ENCODE measurements at regions not wholly inside any gene's neighbourhood (a gene's known extent, or its start where the extent isn't known, plus 50 kb on each side); places are given as distances from the start of the nearest gene placed in this dataset.

DNA sequence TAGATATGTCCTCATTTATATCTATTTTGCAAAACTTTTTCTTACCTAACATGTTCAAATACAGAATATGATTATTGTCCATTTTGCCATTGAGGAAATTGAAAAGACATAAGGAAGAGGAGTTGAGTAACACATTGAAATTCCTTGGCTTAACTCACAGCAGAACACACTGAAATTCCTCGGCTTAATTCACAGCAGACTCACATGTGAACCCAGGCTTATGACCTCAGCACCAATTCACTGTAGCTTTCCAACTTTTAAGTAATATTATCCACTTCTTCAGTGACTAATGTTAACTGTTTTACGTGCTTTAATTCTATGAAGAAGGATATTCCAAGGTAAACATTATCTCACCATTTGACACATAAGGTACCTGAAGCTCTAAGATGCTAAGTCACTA is 597.5 kb upstream of the PFKP start:
- Histone ChIP-seq H4K8ac (ENCODE audit: low read depth, low read length) (no peak overlapping the region), H2BK12ac (ENCODE audit: low read length) (no peak overlapping the region), H2AFZ (ENCODE audit: low read length) (no peak overlapping the region), H2BK15ac (ENCODE audit: low read length) (no peak overlapping the region), H2AK5ac (ENCODE audit: low read depth, low read length) (no peak overlapping the region), H3K27ac (replicated peaks; ENCODE audit: low read length) (no peak overlapping the region), H3K9me3 (replicated peaks in 1 of 2; ENCODE audit: control insufficient read depth in 2 of 2, insufficient read depth in 1 of 2, low read depth in 1 of 2, low read length in 2 of 2) (peaks cover 2 to 5% of the 10 kb centered on the region in 2 donors), H4K91ac (ENCODE audit: low read depth, low read length, poor library complexity) (no peak overlapping the region), H3K14ac (ENCODE audit: low read length) (no peak overlapping the region), H3K18ac (ENCODE audit: low read length) (no peak overlapping the region), H2BK120ac (ENCODE audit: low read depth, low read length) (no peak overlapping the region), H3K27me3 (ENCODE audit: control insufficient read depth in 3 of 3, insufficient read depth in 3 of 3, low read depth in 1 of 3, low read length in 3 of 3) (no peaks in the 10 kb centered on the region), H3K4me3 (ENCODE audit: low read length in 2 of 2) (no peak overlapping the region), H3K36me3 (replicated peaks in 1 of 2; ENCODE audit: control insufficient read depth in 2 of 2, insufficient read depth in 2 of 2, low read length in 2 of 2) (no peaks in the 10 kb centered on the region), H3K4me2 (ENCODE audit: insufficient read depth, low read length, poor library complexity, severe bottlenecking) (no peak overlapping the region), H3K9ac (ENCODE audit: low read depth, low read length, poor library complexity) (no peak overlapping the region), H3K4me1 (ENCODE audit: control insufficient read depth in 2 of 2, insufficient read depth in 1 of 2, low read depth in 1 of 2, low read length in 2 of 2) (no peaks in the 10 kb centered on the region), H3K4ac (ENCODE audit: low read length) (no peak overlapping the region), H2BK5ac (ENCODE audit: low read length) (no peak overlapping the region), H3K79me1 (ENCODE audit: low read depth, low read length) (no peaks in the 10 kb centered on the region), H3K23ac (ENCODE audit: low read depth, low read length, poor library complexity) (no peak overlapping the region)
- no CpG with 5 or more reads among the region's 2 CpGs for WGBS, 2 donors (ENCODE audit: extremely low coverage in 2 of 2, insufficient read length in 2 of 2, insufficient replicate concordance in 1 of 2)
- no peak for DNase-seq (ENCODE audit: low spot score)

DNA sequence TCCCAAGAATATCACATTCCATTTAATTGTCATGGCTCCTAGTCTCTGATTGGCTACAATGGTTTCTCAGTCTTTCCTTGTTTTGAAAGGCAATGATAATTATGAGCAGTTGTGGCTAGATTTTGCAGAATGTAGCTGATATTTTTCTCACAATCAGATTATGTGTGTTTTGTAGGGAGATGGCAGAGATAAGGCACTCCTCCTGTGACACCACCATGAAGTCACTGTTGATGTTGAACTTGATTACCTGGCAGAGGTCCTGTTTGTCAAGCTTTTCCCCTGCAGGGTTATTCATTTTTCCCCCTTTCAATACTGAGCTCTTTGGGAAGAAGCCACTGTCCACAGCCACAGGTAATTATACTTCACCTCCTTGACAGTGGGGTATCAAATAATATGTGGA is 602.9 kb upstream of the PFKP start:
- H2BK5ac ChIP-seq (ENCODE audit: low read length) = no peak overlapping the region
- H2AK5ac ChIP-seq (ENCODE audit: low read depth, low read length) = no peak overlapping the region
- no peak overlapping the region for H3K27ac ChIP-seq (replicated peaks; ENCODE audit: low read length)
- H3K14ac ChIP-seq (ENCODE audit: low read length) = no peak overlapping the region
- H3K36me3 ChIP-seq (replicated peaks in 1 of 2; ENCODE audit: control insufficient read depth in 2 of 2, insufficient read depth in 2 of 2, low read length in 2 of 2) = no peaks in the 10 kb centered on the region
- peaks cover 0 to 2% of the 10 kb centered on the region in 2 donors for H3K9me3 ChIP-seq (replicated peaks in 1 of 2; ENCODE audit: control insufficient read depth in 2 of 2, insufficient read depth in 1 of 2, low read depth in 1 of 2, low read length in 2 of 2)
- DNase-seq (ENCODE audit: low spot score) = no peak
- H3K18ac ChIP-seq (ENCODE audit: low read length) = no peak overlapping the region
- no peak overlapping the region for H3K23ac ChIP-seq (ENCODE audit: low read depth, low read length, poor library complexity)
- no peaks in the 10 kb centered on the region for H3K27me3 ChIP-seq (ENCODE audit: control insufficient read depth in 3 of 3, insufficient read depth in 3 of 3, low read depth in 1 of 3, low read length in 3 of 3)
- no peak overlapping the region for H3K4ac ChIP-seq (ENCODE audit: low read length)
- no peaks in the 10 kb centered on the region for H3K4me1 ChIP-seq (ENCODE audit: control insufficient read depth in 2 of 2, insufficient read depth in 1 of 2, low read depth in 1 of 2, low read length in 2 of 2)
- H2BK120ac ChIP-seq (ENCODE audit: low read depth, low read length) = no peak overlapping the region
- H2AFZ ChIP-seq (ENCODE audit: low read length) = no peak overlapping the region
- no peak overlapping the region for H3K4me3 ChIP-seq (ENCODE audit: low read length in 2 of 2)
- H3K4me2 ChIP-seq (ENCODE audit: insufficient read depth, low read length, poor library complexity, severe bottlenecking) = no peak overlapping the region
- H4K91ac ChIP-seq (ENCODE audit: low read depth, low read length, poor library complexity) = no peak overlapping the region
- H3K79me1 ChIP-seq (ENCODE audit: low read depth, low read length) = no peaks in the 10 kb centered on the region
- H2BK15ac ChIP-seq (ENCODE audit: low read length) = no peak overlapping the region
- no peak overlapping the region for H3K9ac ChIP-seq (ENCODE audit: low read depth, low read length, poor library complexity)
- H2BK12ac ChIP-seq (ENCODE audit: low read length) = no peak overlapping the region
- H4K8ac ChIP-seq (ENCODE audit: low read depth, low read length) = no peak overlapping the region

GRCh38 chr10:2463316-2463715 is 604.0 kb upstream of the PFKP start:
- Histone ChIP-seq H3K4me2 (ENCODE audit: insufficient read depth, low read length, poor library complexity, severe bottlenecking) (no peak overlapping the region), H4K91ac (ENCODE audit: low read depth, low read length, poor library complexity) (no peak overlapping the region), H3K9me3 (replicated peaks in 1 of 2; ENCODE audit: control insufficient read depth in 2 of 2, insufficient read depth in 1 of 2, low read depth in 1 of 2, low read length in 2 of 2) (peaks cover 0 to 2% of the 10 kb centered on the region in 2 donors), H3K23ac (ENCODE audit: low read depth, low read length, poor library complexity) (no peak overlapping the region), H3K27ac (replicated peaks; ENCODE audit: low read length) (no peak overlapping the region), H3K18ac (ENCODE audit: low read length) (no peak overlapping the region), H3K79me1 (ENCODE audit: low read depth, low read length) (no peaks in the 10 kb centered on the region), H2BK120ac (ENCODE audit: low read depth, low read length) (no peak overlapping the region), H3K36me3 (replicated peaks in 1 of 2; ENCODE audit: control insufficient read depth in 2 of 2, insufficient read depth in 2 of 2, low read length in 2 of 2) (no peaks in the 10 kb centered on the region), H3K4ac (ENCODE audit: low read length) (no peak overlapping the region), H2AK5ac (ENCODE audit: low read depth, low read length) (no peak overlapping the region), H2BK15ac (ENCODE audit: low read length) (no peak overlapping the region), H2AFZ (ENCODE audit: low read length) (no peak overlapping the region), H3K14ac (ENCODE audit: low read length) (no peak overlapping the region), H3K9ac (ENCODE audit: low read depth, low read length, poor library complexity) (no peak overlapping the region), H2BK5ac (ENCODE audit: low read length) (no peak overlapping the region), H3K4me3 (ENCODE audit: low read length in 2 of 2) (no peak overlapping the region), H2BK12ac (ENCODE audit: low read length) (no peak overlapping the region), H3K4me1 (ENCODE audit: control insufficient read depth in 2 of 2, insufficient read depth in 1 of 2, low read depth in 1 of 2, low read length in 2 of 2) (no peaks in the 10 kb centered on the region), H4K8ac (ENCODE audit: low read depth, low read length) (no peak overlapping the region), H3K27me3 (ENCODE audit: control insufficient read depth in 3 of 3, insufficient read depth in 3 of 3, low read depth in 1 of 3, low read length in 3 of 3) (no peaks in the 10 kb centered on the region)
- no CpG with 5 or more reads among the region's 1 CpG for WGBS, 2 donors (ENCODE audit: extremely low coverage in 2 of 2, insufficient read length in 2 of 2, insufficient replicate concordance in 1 of 2)
- DNase-seq (ENCODE audit: low spot score) = no peak

- no peaks in the 10 kb centered on the region for H3K36me3 ChIP-seq (replicated peaks in 1 of 2; ENCODE audit: control insufficient read depth in 2 of 2, insufficient read depth in 2 of 2, low read length in 2 of 2)
- H2BK15ac ChIP-seq (ENCODE audit: low read length) = no peak overlapping the region
- no peaks in the 10 kb centered on the region for H3K4me1 ChIP-seq (ENCODE audit: control insufficient read depth in 2 of 2, insufficient read depth in 1 of 2, low read depth in 1 of 2, low read length in 2 of 2)
- no peak overlapping the region for H3K14ac ChIP-seq (ENCODE audit: low read length)
- H3K4ac ChIP-seq (ENCODE audit: low read length) = no peak overlapping the region
- no peak overlapping the region for H3K4me3 ChIP-seq (ENCODE audit: low read length in 2 of 2)
- no peak overlapping the region for H4K91ac ChIP-seq (ENCODE audit: low read depth, low read length, poor library complexity)
- no peak overlapping the region for H3K4me2 ChIP-seq (ENCODE audit: insufficient read depth, low read length, poor library complexity, severe bottlenecking)
- no peak overlapping the region for H2AK5ac ChIP-seq (ENCODE audit: low read depth, low read length)
- no peak overlapping the region for H2BK5ac ChIP-seq (ENCODE audit: low read length)
- H3K27me3 ChIP-seq (ENCODE audit: control insufficient read depth in 3 of 3, insufficient read depth in 3 of 3, low read depth in 1 of 3, low read length in 3 of 3) = no peaks in the 10 kb centered on the region
- no peak overlapping the region for H2AFZ ChIP-seq (ENCODE audit: low read length)
- no peak overlapping the region for H3K9ac ChIP-seq (ENCODE audit: low read depth, low read length, poor library complexity)
- H3K9me3 ChIP-seq (replicated peaks in 1 of 2; ENCODE audit: control insufficient read depth in 2 of 2, insufficient read depth in 1 of 2, low read depth in 1 of 2, low read length in 2 of 2) = peaks cover 0 to 2% of the 10 kb centered on the region in 2 donors
- DNase-seq (ENCODE audit: low spot score) = no peak
- H3K18ac ChIP-seq (ENCODE audit: low read length) = no peak overlapping the region
- WGBS, 2 donors (ENCODE audit: extremely low coverage in 2 of 2, insufficient read length in 2 of 2, insufficient replicate concordance in 1 of 2) = no CpG with 5 or more reads among the region's 1 CpG
- no peaks in the 10 kb centered on the region for H3K79me1 ChIP-seq (ENCODE audit: low read depth, low read length)
- H3K27ac ChIP-seq (replicated peaks; ENCODE audit: low read length) = no peak overlapping the region
- no peak overlapping the region for H2BK120ac ChIP-seq (ENCODE audit: low read depth, low read length)
- no peak overlapping the region for H4K8ac ChIP-seq (ENCODE audit: low read depth, low read length)
- H2BK12ac ChIP-seq (ENCODE audit: low read length) = no peak overlapping the region
- no peak overlapping the region for H3K23ac ChIP-seq (ENCODE audit: low read depth, low read length, poor library complexity)
Measured at GRCh38 chr10:2462581-2462980, 604.8 kb upstream of the PFKP start.
